ENCODE measurements at regions not wholly inside any gene's neighbourhood (a gene's known extent, or its start where the extent isn't known, plus 50 kb on each side); places are given as distances from the start of the nearest gene placed in this dataset.
"Not testable (repeated sequence)": the region's sequence is repeated elsewhere in the genome, so short reads cannot be mapped to it uniquely, and the experiment has no call there.

DNA sequence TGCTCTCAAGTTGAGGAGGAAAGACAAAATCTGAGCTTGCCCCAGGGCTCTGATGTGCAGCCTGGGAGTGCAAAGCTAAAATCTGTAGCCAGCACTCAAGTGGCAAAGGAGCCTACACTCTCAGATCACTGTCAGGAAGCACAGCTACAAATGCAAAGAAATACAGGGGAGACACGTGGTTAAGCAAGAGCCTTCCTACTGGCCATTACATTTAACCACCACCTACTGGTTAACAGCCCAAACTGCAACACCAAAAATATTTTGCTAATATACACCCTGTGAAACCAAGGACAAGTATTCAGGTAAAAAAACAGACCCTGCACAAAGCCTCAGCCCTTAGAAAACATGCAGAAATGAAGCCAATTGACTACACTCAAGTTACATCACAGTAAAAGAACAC, 170.4 kb upstream of the FGF16 start (continued):
- TF ChIP-seq MIER3 (CRISPR knock-in tag; IDR thresholded peaks at IDR 0.05; ENCODE audit: borderline replicate concordance) (no peak), ZNF350 (CRISPR knock-in tag; IDR thresholded peaks at IDR 0.05; ENCODE audit: borderline replicate concordance, low read depth) (no peak), ZNF749 (CRISPR knock-in tag; IDR thresholded peaks at IDR 0.05; ENCODE audit: borderline replicate concordance) (no peak), GTF2F1 (IDR thresholded peaks at IDR 0.05; ENCODE audit: low read length) (no peak)
- TF ChIP-seq, protein P1, sequence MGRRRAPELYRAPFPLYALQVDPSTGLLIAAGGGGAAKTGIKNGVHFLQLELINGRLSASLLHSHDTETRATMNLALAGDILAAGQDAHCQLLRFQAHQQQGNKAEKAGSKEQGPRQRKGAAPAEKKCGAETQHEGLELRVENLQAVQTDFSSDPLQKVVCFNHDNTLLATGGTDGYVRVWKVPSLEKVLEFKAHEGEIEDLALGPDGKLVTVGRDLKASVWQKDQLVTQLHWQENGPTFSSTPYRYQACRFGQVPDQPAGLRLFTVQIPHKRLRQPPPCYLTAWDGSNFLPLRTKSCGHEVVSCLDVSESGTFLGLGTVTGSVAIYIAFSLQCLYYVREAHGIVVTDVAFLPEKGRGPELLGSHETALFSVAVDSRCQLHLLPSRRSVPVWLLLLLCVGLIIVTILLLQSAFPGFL (CRISPR knock-in tag; IDR thresholded peaks at IDR 0.05): no peak

DNA sequence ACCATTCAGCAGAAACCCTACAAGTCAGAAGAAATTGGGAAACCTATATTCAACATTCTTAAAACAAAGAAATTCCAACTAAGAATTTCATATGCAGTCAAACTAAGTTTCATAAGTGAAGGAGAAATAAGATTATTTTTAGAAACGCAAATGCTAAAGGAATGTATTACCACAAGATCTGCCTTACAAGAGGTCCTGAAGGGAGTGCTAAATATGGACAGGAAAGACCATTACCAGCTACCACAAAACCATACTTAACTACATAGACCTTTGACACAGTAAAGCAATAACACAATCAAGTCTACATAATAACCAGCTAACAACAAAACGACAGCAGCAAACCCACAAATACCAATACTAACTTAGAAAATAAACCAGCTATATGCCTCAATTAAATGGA, 169.3 kb upstream of the FGF16 start:
- Histone ChIP-seq H3K27me3 (ENCODE audit: control insufficient read depth in 1 of 2, insufficient read depth in 2 of 2, low read length in 2 of 2) (no peaks in the 10 kb centered on the region), H3K79me2 (ENCODE audit: insufficient read depth, low read length) (no peaks in the 10 kb centered on the region), H3K4me2 (ENCODE audit: low read depth, low read length) (no peak overlapping the region), H3K9ac (ENCODE audit: insufficient read depth, low read depth, low read length) (no peak overlapping the region), H3K4me3 (replicated peaks in 1 of 3; ENCODE audit: insufficient read depth in 1 of 3, low read depth in 2 of 3, low read length in 3 of 3) (no peak overlapping the region), H4K20me1 (ENCODE audit: insufficient read depth, low read length) (no peaks in the 10 kb centered on the region), H3K4me1 (ENCODE audit: insufficient read depth, low read length) (no peaks in the 10 kb centered on the region), H3K36me3 (replicated peaks in 1 of 2; ENCODE audit: control insufficient read depth in 1 of 2, insufficient read depth in 2 of 2, low read length in 2 of 2) (no peaks in the 10 kb centered on the region), H2AFZ (ENCODE audit: low read length) (no peak overlapping the region), H3K27ac (ENCODE audit: extremely low read length, insufficient read depth, low read length) (no peak overlapping the region), H3K9me3 (ENCODE audit: low read length) (no peaks in the 10 kb centered on the region; the same call in 1 of the 2 replicates)
- ChIA-PET CTCF (ENCODE audit: low intra/inter-chr PET ratio, low total read pairs) (no interaction called here), POLR2A (no interaction called here)
- intact Hi-C loops (cut with micrococcal nuclease; ENCODE audit: unreplicated experiment): no loop called here
- BruUV-seq (replicated peaks): no TSS peak
- ATAC-seq (no peak), DNase-seq (ENCODE audit: low spot score) (no peak), FAIRE-seq (no peak)
- 0% methylated on average over 2 of the region's 2 CpGs for WGBS (ENCODE audit: low lambda C conversion rate)
- in situ Hi-C loops (cut with HindIII; ENCODE audit: extremely low pct_ligation_motif_present, low pct_unique_long_range_greater_than_20kb): no loop called here
- TF ChIP-seq TGIF2 (CRISPR knock-in tag; IDR thresholded peaks at IDR 0.05): no peak

DNA sequence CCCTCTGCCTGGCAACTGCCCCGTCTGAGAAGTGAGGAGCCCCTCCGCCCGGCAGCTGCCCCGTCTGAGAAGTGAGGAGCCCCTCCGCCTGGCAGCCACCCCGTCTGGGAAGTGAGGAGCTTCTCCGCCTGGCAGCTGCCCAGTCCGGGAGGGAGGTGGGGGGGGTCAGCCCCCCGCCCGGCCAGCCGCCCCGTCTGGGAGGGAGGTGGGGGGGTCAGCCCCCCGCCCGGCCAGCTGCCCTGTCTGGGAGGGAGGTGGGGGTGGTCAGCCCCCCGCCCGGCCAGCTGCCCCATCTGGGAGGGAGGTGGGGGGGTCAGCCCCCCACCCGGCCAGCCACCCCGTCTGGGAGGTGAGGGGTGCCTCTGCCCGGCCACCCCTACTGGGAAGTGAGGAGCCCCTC, 167.8 kb upstream of the FGF16 start:
- H3K27ac ChIP-seq (ENCODE audit: extremely low read length, insufficient read depth, low read length); CTCF ChIA-PET (ENCODE audit: low intra/inter-chr PET ratio, low total read pairs); ATAC-seq; FAIRE-seq; BruUV-seq (replicated peaks); H4K20me1 ChIP-seq (ENCODE audit: insufficient read depth, low read length); H3K9ac ChIP-seq (ENCODE audit: insufficient read depth, low read depth, low read length); H3K4me1 ChIP-seq (ENCODE audit: insufficient read depth, low read length); DNase-seq (ENCODE audit: low spot score); intact Hi-C loops (cut with micrococcal nuclease; ENCODE audit: unreplicated experiment); H3K36me3 ChIP-seq (replicated peaks in 1 of 2; ENCODE audit: control insufficient read depth in 1 of 2, insufficient read depth in 2 of 2, low read length in 2 of 2); POLR2A ChIA-PET; H3K4me3 ChIP-seq (replicated peaks in 1 of 3; ENCODE audit: insufficient read depth in 1 of 3, low read depth in 2 of 3, low read length in 3 of 3); H3K9me3 ChIP-seq (ENCODE audit: low read length); H3K79me2 ChIP-seq (ENCODE audit: insufficient read depth, low read length); H3K27me3 ChIP-seq (ENCODE audit: control insufficient read depth in 1 of 2, insufficient read depth in 2 of 2, low read length in 2 of 2); H2AFZ ChIP-seq (ENCODE audit: low read length); in situ Hi-C loops (cut with HindIII; ENCODE audit: extremely low pct_ligation_motif_present, low pct_unique_long_range_greater_than_20kb); H3K4me2 ChIP-seq (ENCODE audit: low read depth, low read length): not testable (repeated sequence)
- no CpG with 5 or more reads among the region's 19 CpGs for WGBS (ENCODE audit: low lambda C conversion rate)
